ENCODE measurements at regions not wholly inside any gene's neighbourhood (a gene's known extent, or its start where the extent isn't known, plus 50 kb on each side); places are given as distances from the start of the nearest gene placed in this dataset.

DNA sequence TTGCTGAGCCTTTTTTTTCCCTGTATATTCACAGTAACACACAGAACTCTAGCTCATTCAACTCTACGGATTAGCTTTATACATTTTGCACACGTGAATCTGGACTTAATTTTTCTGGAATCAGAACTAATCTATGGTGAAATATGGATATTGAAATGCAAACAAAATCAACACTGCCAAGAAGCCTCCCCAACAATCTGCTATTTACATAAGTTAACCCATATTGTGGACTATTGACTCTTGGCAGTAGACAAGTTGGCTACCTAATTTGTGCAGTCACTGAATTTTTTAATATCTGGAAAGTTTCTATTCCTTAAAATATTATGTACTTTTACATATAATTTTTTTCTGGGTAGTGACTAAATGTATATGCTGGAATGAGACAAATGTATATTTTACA is 815.4 kb downstream of the PCDH17 start:
- no peak for TF ChIP-seq POLR2A (IDR thresholded peaks at IDR 0.05)
- TF ChIP-seq, protein P1, sequence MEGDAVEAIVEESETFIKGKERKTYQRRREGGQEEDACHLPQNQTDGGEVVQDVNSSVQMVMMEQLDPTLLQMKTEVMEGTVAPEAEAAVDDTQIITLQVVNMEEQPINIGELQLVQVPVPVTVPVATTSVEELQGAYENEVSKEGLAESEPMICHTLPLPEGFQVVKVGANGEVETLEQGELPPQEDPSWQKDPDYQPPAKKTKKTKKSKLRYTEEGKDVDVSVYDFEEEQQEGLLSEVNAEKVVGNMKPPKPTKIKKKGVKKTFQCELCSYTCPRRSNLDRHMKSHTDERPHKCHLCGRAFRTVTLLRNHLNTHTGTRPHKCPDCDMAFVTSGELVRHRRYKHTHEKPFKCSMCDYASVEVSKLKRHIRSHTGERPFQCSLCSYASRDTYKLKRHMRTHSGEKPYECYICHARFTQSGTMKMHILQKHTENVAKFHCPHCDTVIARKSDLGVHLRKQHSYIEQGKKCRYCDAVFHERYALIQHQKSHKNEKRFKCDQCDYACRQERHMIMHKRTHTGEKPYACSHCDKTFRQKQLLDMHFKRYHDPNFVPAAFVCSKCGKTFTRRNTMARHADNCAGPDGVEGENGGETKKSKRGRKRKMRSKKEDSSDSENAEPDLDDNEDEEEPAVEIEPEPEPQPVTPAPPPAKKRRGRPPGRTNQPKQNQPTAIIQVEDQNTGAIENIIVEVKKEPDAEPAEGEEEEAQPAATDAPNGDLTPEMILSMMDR (IDR thresholded peaks at IDR 0.05), result no peak

Data from heart left ventricle (tissue), 13 donors.